ENCODE measurements at regions not wholly inside any gene's neighbourhood (a gene's known extent, or its start where the extent isn't known, plus 50 kb on each side); places are given as distances from the start of the nearest gene placed in this dataset.

GRCh38 chr18:45163871-45164270 lies 451.4 kb upstream of the SLC14A2 start:
- no peak for TF ChIP-seq CTCF (IDR thresholded peaks at IDR 0.05)
- TF ChIP-seq POLR2A (IDR thresholded peaks at IDR 0.05): no peak
